ENCODE measurements at regions not wholly inside any gene's neighbourhood (a gene's known extent, or its start where the extent isn't known, plus 50 kb on each side); places are given as distances from the start of the nearest gene placed in this dataset.

DNA sequence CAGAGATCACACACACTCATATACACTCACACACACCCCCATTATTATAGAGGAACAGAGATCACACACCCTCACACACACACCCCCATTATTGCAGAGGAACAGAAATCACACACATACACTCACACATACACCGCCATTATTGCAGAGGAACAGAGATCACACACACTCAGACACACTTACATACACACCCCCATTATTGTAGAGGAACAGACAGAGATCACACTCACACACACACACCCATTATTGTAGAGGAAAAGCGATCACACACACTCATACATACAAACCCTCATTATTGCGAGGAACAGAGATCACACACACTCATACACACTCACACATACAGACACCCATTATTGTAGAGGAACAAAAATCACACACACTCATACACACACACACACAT lies 239.0 kb downstream of the BUB3 start:
- TF ChIP-seq GATA3 (IDR thresholded peaks at IDR 0.05; ENCODE audit: low read depth, low read length) (no peak), GATA2 (IDR thresholded peaks at IDR 0.05; ENCODE audit: low read depth, low read length) (no peak)

DNA sequence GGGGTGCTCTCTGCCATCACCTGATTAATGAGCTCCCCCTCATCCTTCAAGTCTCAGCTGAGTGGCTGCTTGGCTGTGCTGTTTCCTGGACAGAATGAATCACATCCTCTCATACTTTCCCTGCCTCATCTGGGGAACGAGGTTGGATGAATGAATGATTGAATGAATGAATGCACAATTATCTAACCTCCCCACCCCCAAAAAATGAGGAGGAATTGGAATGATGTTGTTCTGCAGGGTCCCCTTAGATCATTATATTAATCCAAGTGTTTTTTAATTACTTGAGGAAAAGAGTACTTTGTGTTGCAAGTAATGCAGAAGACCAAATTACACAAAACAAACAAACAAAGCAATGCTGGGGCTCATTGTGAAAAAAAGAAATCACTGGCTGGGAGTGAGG lies 240.2 kb downstream of the BUB3 start:
- no peak for TF ChIP-seq GATA2 (IDR thresholded peaks at IDR 0.05; ENCODE audit: low read depth, low read length)
- TF ChIP-seq GATA3 (IDR thresholded peaks at IDR 0.05; ENCODE audit: low read depth, low read length) = no peak

DNA sequence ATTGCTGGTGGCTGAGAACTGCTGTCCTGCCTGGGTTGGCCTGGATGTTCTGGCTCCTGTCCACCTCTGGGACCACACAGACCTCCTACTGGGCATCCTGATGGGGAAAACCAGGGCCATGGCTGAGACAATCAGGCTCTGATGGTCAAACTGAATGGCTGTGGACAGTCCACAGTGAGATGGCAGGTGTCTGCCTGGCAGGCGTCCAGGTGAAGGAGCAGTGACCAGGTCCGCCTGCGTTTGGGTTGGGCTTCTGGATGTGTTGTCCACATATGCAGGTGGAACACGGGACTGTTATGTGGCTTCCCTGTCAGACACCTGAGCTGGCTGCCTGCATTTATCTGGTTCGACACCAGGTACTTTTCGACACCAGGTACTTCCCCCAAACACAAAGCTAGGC lies 241.7 kb downstream of the BUB3 start:
- TF ChIP-seq GATA3 (IDR thresholded peaks at IDR 0.05; ENCODE audit: low read depth, low read length) (no peak), GATA2 (IDR thresholded peaks at IDR 0.05; ENCODE audit: low read depth, low read length) (no peak)

DNA sequence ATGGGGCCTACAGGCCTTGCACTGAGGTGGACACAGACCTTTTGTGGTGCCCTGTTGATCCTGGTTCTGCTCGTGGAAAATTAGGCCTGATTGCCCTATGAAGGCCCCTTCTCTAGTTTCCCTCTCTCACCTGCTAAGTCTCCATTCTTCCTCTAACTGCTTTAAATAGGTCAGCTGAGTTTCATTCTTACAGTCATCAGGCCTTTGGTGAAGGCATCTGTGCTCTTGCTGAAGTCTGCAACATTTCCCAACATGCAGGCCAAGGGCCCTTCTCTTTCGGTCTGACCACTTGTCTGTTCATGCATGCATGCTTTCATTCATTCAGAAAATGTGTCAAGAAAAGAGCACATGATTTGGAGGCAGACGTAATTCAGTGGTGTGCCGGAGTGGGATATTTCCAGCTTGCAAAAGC lies 244.0 kb downstream of the BUB3 start:
- TF ChIP-seq GATA3 (IDR thresholded peaks at IDR 0.05; ENCODE audit: low read depth, low read length) (no peak), GATA2 (IDR thresholded peaks at IDR 0.05; ENCODE audit: low read depth, low read length) (no peak)

DNA sequence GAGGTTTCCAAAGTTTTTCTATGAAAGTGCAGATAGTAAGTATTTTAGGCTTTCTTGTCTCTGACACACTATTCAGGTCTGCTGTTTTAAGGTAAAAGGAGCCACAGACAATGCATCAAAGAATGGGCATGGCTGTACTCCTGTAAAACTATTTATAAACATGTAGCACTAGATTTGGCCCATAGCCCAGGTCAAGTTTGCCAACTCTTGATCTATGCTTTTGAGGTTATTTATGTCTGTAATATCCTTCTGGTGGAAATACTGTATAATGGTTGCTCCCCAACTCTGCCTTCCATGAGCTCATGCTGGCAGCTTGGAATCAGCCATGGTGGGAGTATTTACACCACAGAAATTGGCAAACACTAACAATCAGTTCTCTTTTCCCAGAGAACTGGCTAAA lies 244.6 kb downstream of the BUB3 start:
- TF ChIP-seq GATA2 (IDR thresholded peaks at IDR 0.05; ENCODE audit: low read depth, low read length) = no peak
- TF ChIP-seq GATA3 (IDR thresholded peaks at IDR 0.05; ENCODE audit: low read depth, low read length) = no peak

DNA sequence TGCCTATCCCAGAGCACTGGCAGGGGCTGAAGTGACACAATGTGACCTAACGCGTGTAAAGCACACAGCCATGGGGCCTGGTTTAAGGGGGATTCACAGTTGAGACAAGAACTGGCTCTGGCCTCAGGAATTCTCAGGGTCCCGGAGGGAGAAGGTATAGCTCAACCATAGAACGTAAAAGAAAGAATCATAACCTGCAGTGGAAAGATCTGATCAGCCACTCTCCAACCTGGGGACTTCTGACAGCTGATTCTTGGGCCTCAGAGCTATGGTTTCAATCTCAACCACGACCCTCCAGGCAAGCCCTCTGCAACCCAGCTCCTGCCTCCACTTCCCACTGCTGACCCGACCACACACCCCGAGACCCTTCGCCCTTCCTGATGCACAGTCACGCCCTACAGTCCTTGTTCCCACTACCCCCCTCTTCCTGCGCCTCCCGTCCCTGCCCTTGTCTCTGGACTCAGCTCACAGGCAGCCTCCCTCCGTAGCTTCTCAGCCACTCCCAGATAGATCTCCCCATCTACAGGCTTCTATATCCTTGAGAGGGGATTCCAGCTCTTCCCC lies 245.2 kb downstream of the BUB3 start:
- TF ChIP-seq GATA3 (IDR thresholded peaks at IDR 0.05; ENCODE audit: low read depth, low read length) (no peak), GATA2 (IDR thresholded peaks at IDR 0.05; ENCODE audit: low read depth, low read length) (no peak)

DNA sequence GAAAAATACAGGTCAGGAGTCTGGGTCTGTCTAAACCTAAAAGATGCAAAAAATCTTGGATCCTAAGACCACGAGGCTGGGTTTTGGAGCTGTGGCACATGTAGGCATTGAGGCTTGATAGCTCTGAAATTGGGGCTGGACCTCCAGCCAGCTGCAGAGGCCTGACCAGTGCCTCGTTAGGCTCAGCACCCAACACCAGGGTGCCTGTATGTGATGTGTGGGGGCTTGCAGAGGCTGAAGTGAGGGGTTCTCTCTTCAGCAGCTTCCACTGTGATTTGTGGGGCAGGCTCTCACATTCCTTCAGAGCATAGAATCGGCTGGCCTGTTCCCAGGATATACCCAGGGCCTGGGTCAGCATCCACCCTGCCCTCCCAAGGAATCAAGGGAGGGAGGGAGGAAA lies 247.8 kb downstream of the BUB3 start:
- TF ChIP-seq GATA2 (IDR thresholded peaks at IDR 0.05; ENCODE audit: low read depth, low read length) (no peak), GATA3 (IDR thresholded peaks at IDR 0.05; ENCODE audit: low read depth, low read length) (no peak)

DNA sequence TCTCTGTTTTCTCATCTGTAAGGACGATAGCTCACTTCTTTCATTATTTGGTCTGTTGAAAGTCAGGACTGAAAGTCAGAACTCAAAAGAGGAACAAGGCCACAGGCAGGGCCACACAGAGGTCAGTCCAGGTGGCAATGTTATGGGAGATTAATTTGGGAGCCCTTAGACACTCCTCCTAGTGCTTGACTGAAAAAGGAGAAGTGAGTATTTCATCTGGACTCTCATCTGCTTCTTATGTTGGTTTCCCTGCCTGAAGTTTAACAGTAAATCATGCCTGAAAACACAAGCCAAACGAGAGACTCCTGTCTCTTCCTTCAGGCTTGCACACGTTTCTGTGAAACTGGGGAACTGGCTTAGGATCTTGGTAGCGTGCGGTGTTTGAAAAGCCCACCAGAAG lies 248.5 kb downstream of the BUB3 start:
- no peak for TF ChIP-seq GATA3 (IDR thresholded peaks at IDR 0.05; ENCODE audit: low read depth, low read length)
- TF ChIP-seq GATA2 (IDR thresholded peaks at IDR 0.05; ENCODE audit: low read depth, low read length) = no peak

DNA sequence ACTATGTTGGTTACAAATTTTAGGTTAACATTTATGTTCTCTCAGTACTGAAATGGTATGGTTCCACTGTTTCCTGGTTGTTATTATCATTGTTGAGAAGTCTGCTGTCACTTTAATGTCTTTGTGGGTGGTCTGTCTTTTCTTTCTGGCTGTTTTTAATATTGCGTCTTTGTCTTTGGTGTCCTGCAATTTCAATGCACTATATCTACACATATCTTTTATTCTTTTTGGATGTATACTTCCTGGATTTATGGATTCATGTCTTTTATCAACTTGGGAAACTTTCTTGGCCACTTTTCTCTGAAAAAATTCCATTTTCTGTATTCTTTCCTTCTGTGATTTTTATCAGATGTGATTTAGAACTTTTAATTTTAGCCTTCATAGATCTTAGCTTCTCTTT lies 250.2 kb downstream of the BUB3 start:
- TF ChIP-seq GATA2 (IDR thresholded peaks at IDR 0.05; ENCODE audit: low read depth, low read length) (no peak), GATA3 (IDR thresholded peaks at IDR 0.05; ENCODE audit: low read depth, low read length) (no peak)

DNA sequence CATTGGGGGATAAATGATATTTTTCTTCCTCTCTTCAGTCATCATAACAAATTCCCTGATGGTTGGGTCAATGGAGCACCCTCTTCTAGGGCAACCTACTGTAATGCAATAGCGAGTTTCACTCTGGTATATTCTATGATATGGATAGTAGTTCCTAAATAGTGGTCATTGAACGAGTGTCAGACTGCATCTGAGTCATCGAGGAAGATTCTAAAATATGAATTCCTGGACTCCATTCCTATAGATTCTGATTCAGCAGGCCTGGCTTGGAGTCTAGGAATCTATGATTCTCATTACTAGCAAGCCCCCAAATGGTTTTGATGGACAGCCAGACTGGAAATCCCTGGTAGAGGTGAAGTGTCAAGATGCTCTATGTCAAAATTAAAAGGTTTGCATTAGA lies 254.5 kb downstream of the BUB3 start:
- TF ChIP-seq GATA3 (IDR thresholded peaks at IDR 0.05; ENCODE audit: low read depth, low read length) = no peak
- no peak for TF ChIP-seq GATA2 (IDR thresholded peaks at IDR 0.05; ENCODE audit: low read depth, low read length)

DNA sequence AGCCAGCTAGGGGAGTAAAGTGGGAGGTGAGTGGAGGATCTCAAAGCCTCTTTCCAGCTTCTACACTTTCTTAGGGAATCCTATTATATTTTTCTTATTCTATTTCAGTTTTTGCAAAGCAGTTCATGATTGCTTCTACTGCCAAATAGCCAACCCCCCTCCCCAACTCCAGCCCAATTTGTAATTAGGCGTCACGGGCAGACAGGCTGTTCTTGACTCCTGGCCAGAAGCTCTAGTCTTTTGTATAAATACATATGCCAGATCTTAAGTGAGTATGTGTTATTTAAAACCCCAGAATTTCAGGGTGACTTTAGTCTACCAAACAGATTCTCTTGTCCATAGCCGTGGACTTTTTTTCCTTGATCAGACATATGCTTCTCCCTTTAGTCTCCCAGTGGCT lies 255.2 kb downstream of the BUB3 start:
- no peak for TF ChIP-seq GATA2 (IDR thresholded peaks at IDR 0.05; ENCODE audit: low read depth, low read length)
- no peak for TF ChIP-seq GATA3 (IDR thresholded peaks at IDR 0.05; ENCODE audit: low read depth, low read length)

DNA sequence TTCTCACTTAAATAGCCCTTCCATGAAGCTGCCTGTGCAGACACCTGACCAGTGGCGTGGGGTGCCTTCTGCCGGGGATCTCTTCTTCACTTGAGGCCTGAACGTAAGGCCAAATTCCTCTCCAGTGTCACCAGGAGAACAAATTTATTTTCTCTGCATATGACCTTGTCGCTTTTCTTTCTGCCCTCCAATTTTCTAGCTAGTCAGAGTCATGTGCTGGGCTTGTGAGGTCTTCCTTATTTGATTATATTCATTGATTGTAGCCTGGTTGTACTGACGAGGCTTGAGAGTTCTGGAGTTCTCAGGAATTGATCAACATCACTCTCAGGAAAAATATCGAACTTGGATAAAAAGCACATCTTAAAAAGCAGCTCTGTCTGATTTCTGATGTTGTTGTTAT lies 255.7 kb downstream of the BUB3 start:
- TF ChIP-seq GATA3 (IDR thresholded peaks at IDR 0.05; ENCODE audit: low read depth, low read length) (no peak), GATA2 (IDR thresholded peaks at IDR 0.05; ENCODE audit: low read depth, low read length) (no peak)

DNA sequence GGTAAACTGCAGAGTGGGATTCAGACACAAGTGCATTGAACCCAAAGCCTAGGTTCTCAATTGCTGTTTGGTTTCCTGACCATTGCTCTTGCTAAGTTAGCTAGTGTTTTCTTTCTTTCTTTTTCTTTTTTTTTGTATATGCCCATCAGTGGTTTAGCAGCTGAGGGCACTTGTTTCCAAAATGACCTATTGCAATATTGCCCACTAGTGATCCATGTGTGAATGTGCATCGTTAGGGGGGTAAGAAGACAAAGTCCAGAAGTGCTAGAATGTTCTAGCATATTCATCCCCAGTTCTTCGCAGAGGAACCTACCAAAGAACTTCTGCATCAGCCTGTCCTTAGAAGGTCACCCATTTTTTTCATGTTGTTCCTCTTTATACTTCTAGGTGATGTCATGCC lies 252.8 kb upstream of the GPR26 start:
- TF ChIP-seq GATA3 (IDR thresholded peaks at IDR 0.05; ENCODE audit: low read depth, low read length) (no peak), GATA2 (IDR thresholded peaks at IDR 0.05; ENCODE audit: low read depth, low read length) (no peak)

DNA sequence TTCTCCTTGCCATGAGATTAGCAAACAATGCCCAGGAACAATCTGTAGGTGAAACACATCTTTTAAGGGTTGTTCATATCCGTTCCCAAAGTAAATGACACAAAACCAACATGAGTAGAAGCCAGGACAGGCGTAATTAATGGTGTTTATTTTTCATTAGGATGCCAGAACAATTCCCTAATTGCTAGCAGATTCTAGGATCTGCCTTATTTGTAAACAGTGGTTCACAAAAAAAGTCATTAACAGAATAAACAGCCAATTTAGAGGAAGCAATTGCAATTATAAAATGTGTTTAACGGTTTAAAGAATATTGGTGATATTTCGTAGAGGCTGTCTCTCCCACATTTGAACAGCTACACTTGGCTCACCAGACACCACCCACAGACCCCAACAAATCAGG lies 250.6 kb upstream of the GPR26 start:
- TF ChIP-seq GATA3 (IDR thresholded peaks at IDR 0.05; ENCODE audit: low read depth, low read length) (no peak), GATA2 (IDR thresholded peaks at IDR 0.05; ENCODE audit: low read depth, low read length) (no peak)

DNA sequence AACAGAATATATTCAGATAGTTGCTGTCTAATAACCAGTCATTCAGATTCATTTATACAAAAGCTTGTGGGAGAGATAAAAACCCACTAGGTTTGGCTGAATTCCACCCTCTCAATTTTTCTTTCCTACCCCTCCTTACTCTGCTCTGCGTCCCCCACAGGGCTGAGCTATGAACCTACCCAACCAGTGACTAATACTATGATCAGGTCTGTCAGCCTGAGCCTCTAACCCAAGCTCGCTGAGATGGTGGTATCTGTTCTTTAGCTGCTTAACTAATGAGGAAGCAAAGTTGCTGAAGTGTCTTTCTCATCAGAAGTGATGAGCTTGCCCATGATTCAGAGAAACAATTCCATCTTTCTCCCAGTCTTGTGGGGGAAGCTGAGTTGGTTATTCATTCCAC lies 248.7 kb upstream of the GPR26 start:
- TF ChIP-seq GATA2 (IDR thresholded peaks at IDR 0.05; ENCODE audit: low read depth, low read length) (no peak), GATA3 (IDR thresholded peaks at IDR 0.05; ENCODE audit: low read depth, low read length) (no peak)

DNA sequence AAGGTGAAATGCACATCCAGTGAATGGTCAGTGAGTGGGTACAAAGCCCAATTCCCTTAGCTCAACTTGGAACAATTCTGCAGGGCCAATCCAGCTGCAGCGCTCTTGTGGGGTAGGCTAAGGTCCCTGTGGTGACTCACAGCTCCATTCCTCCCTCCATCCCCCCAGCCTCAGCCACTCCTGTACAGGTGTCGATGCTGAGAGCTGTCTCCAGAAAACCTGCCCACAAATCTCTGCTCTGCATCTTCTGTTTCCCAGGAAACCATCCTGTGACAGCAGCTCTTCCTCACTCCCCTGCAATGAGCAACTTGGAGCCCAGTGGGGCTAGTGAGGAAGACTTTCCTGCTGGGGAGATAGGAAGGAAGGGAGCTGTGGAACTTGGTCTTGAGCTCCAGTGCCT lies 244.7 kb upstream of the GPR26 start:
- TF ChIP-seq GATA3 (IDR thresholded peaks at IDR 0.05; ENCODE audit: low read depth, low read length) (no peak), GATA2 (IDR thresholded peaks at IDR 0.05; ENCODE audit: low read depth, low read length) (no peak)
